HCT116 (cell line): ENCODE measurements at regions not wholly inside any gene's neighbourhood (a gene's known extent, or its start where the extent isn't known, plus 50 kb on each side); places are given as distances from the start of the nearest gene placed in this dataset.

Experiments
- ATAC-seq: fragments of 200-7000 bp; cut with Tn5 transposase; 2 replicates; pipeline ENCODE4 v1.9.1; 2020; ENCODE audit warnings: mild to moderate bottlenecking, moderate library complexity
- BruUV-seq: library from RNA; stranded (reverse); fragments of 400-500 nt; replicated peaks from 2 replicates; lab custom pipeline; 2021; lab: Mats Ljungman, UMichigan
- CTCF ChIA-PET: fragments of 300-600 bp; sonication (Branson Sonifier 250); formaldehyde crosslinking; loops from one replicate; lab custom pipeline; 2021; ENCODE audit warnings: antibody characterized with exemption; lab: Charles Lee
- POLR2A ChIA-PET: fragments of 300-600, 350-600 bp; sonication (Branson Sonifier 250); formaldehyde crosslinking; loops from one replicate; lab custom pipeline; 2021; ENCODE audit warnings: antibody characterized with exemption; lab: Charles Lee
- RAD21 ChIA-PET, 2 experiments: fragments of 300-600 bp; sonication (Branson Sonifier 250); formaldehyde crosslinking; loops; one replicate each; lab custom pipeline; 2023; ENCODE audit warnings: low total read pairs in 2 of 2; ENCODE audit not compliant: uncharacterized antibody in 2 of 2, unreplicated experiment in 2 of 2, low non-redundant PET in 1 of 2; lab: Charles Lee
- DNase-seq: peaks from one replicate; pipeline ENCODE4 v3.0.0-alpha.2; 2010; ENCODE audit warnings: low read depth, low spot score
- H2AFZ ChIP-seq: fragments of 200-600 bp; shearing (Covaris generic), sonication (generic); 2 replicates; pipeline ENCODE4 v1.6.1; 2017; ENCODE audit warnings: low read depth, mixed run types, mixed read lengths, antibody characterized with exemption, low read length; ENCODE audit not compliant: poor library complexity, severe bottlenecking
- H3K27ac ChIP-seq: 2 replicates; pipeline ENCODE4 v1.5.1; 2012; ENCODE audit warnings: low read depth, low read length
- H3K27me3 ChIP-seq: fragments of 200-600 bp; sonication (generic); 2 replicates; pipeline ENCODE4 v1.6.1; 2016; ENCODE audit warnings: mixed run types, low read length, mixed read lengths; ENCODE audit not compliant: insufficient read depth
- H3K36me3 ChIP-seq, 2 experiments: fragments of 200-500 bp in 1 of 2; fragments of 200-600 bp in 1 of 2; sonication (Bioruptor generic) in 1 of 2; sonication (generic) in 1 of 2; 2 replicates each; pipeline versions ENCODE4 v1.5.1 to v1.6.1; 2014 to 2016; ENCODE audit warnings: low read length in 2 of 2, inconsistent platforms in 1 of 2, mixed read lengths in 1 of 2, mixed run types in 1 of 2; ENCODE audit not compliant: insufficient read depth in 2 of 2, control insufficient read depth in 1 of 2
- H3K4me1 ChIP-seq, 2 experiments: fragments of 200-600 bp in 1 of 2; sonication (generic) in 1 of 2; 2 replicates each; pipeline versions ENCODE4 v1.5.1 to v1.6.1; 2012 to 2017; ENCODE audit warnings: low read length in 2 of 2, inconsistent platforms in 1 of 2, mild to moderate bottlenecking in 1 of 2, mixed read lengths in 1 of 2, mixed run types in 1 of 2, moderate library complexity in 1 of 2; ENCODE audit not compliant: insufficient read depth in 2 of 2, control insufficient read depth in 1 of 2
- H3K4me2 ChIP-seq: fragments of 200-600 bp; sonication (generic); 2 replicates; pipeline ENCODE4 v1.6.1; 2017; ENCODE audit warnings: mixed run types, low read length, mixed read lengths
- H3K4me3 ChIP-seq, 2 experiments: fragments of 200-600 bp in 1 of 2; sonication (generic) in 1 of 2; replicated peaks in 1 of 2; 2 replicates each; pipeline ENCODE4 v1.5.1; 2011 to 2016; ENCODE audit warnings: low read length in 2 of 2, control low read depth in 1 of 2, low read depth in 1 of 2, mild to moderate bottlenecking in 1 of 2, mixed read lengths in 1 of 2, mixed run types in 1 of 2
- H3K79me2 ChIP-seq: fragments of 200-600 bp; sonication (generic); 2 replicates; pipeline ENCODE4 v1.6.1; 2017; ENCODE audit warnings: mild to moderate bottlenecking, mixed run types, low read length, moderate library complexity, mixed read lengths; ENCODE audit not compliant: insufficient read depth
- H3K9ac ChIP-seq: fragments of 200-600 bp; sonication (generic); 2 replicates; pipeline ENCODE4 v1.6.1; 2016; ENCODE audit warnings: low read length, mixed read lengths
- H3K9me2 ChIP-seq: fragments of 200-600 bp; sonication (generic), shearing (Covaris generic); 2 replicates; pipeline ENCODE4 v1.6.1; 2017; ENCODE audit warnings: mixed run types, mild to moderate bottlenecking, moderate library complexity; ENCODE audit not compliant: insufficient read depth
- H3K9me3 ChIP-seq, 2 experiments: fragments of 200-500 bp in 1 of 2; fragments of 200-600 bp in 1 of 2; sonication (Bioruptor generic) in 1 of 2; sonication (generic) in 1 of 2; 2 replicates each; pipeline ENCODE4 v1.6.1; 2014 to 2017; ENCODE audit warnings: low read length in 2 of 2, mixed read lengths in 2 of 2, inconsistent platforms in 1 of 2, low read depth in 1 of 2, mild to moderate bottlenecking in 1 of 2, mixed run types in 1 of 2, moderate library complexity in 1 of 2; ENCODE audit not compliant: control insufficient read depth in 1 of 2, insufficient read depth in 1 of 2
- H4K20me1 ChIP-seq: fragments of 200-600 bp; sonication (generic), shearing (Covaris generic); 2 replicates; pipeline ENCODE4 v1.6.1; 2017; ENCODE audit warnings: mixed run types, mild to moderate bottlenecking, moderate library complexity; ENCODE audit not compliant: insufficient read depth
- CBX3 ChIP-seq: IDR thresholded peaks from 2 replicates; pipeline ENCODE4 v1.6.1; 2012; ENCODE audit warnings: low read depth
- CEBPB ChIP-seq: IDR thresholded peaks from 2 replicates; pipeline ENCODE4 v1.6.1; 2012; ENCODE audit warnings: low read depth
- EGR1 ChIP-seq: IDR thresholded peaks from 2 replicates; pipeline ENCODE4 v1.6.1; 2012; ENCODE audit warnings: low read depth
- EZH2 ChIP-seq: fragments of 200-600 bp; sonication (generic); IDR thresholded peaks from 2 replicates; pipeline ENCODE4 v1.6.1; 2017; ENCODE audit warnings: antibody characterized with exemption, mixed run types
- EZH2phosphoT487 ChIP-seq: fragments of 200-600 bp; IDR thresholded peaks from 2 replicates; pipeline ENCODE4 v1.6.1; 2018; ENCODE audit warnings: antibody characterized with exemption, borderline replicate concordance
- JUND ChIP-seq: IDR thresholded peaks from 2 replicates; pipeline ENCODE4 v1.6.1; 2012
- RAD21 ChIP-seq: IDR thresholded peaks from 2 replicates; pipeline ENCODE4 v1.6.1; 2012; ENCODE audit warnings: low read depth, mild to moderate bottlenecking
- SRF ChIP-seq: IDR thresholded peaks from 2 replicates; pipeline ENCODE4 v1.6.1; 2012; ENCODE audit warnings: low read depth
- TCF7L2 ChIP-seq: IDR thresholded peaks from 2 replicates; pipeline ENCODE4 v1.7.0; 2011; ENCODE audit warnings: borderline replicate concordance, inconsistent platforms; ENCODE audit not compliant: insufficient read depth, insufficient read length; ENCODE audit errors: extremely low read depth
- ZFX ChIP-seq: fragments of 450-650 bp; IDR thresholded peaks from 2 replicates; pipeline ENCODE4 v1.6.1; 2017
- intact Hi-C: fragments of 100-400 bp; cut with micrococcal nuclease; formaldehyde crosslinking; loops from 2 replicates; pipeline ENCODE4 v1.10.0; 2022
- TF ChIP-seq, protein P1 (sequence below), 3 experiments: fragments of 200-600 bp in 1 of 3; sonication (generic) in 1 of 3; IDR thresholded peaks in 2 of 3; conservative IDR thresholded peaks in 1 of 3; 2 replicates each; pipeline ENCODE4 v1.5.1; 2012 to 2017; ENCODE audit warnings: low read depth in 2 of 3, low read length in 2 of 3, antibody characterized with exemption in 1 of 3, borderline replicate concordance in 1 of 3, control low read depth in 1 of 3, mild to moderate bottlenecking in 1 of 3, mixed read lengths in 1 of 3, mixed run types in 1 of 3, moderate library complexity in 1 of 3; ENCODE audit not compliant: insufficient read depth in 1 of 3
- TF ChIP-seq, protein P2 (sequence below): IDR thresholded peaks from 2 replicates; pipeline ENCODE4 v1.6.1; 2011; ENCODE audit warnings: mild to moderate bottlenecking, low read length, moderate library complexity; ENCODE audit not compliant: insufficient replicate concordance; ENCODE audit errors: extremely low read depth
- TF ChIP-seq, protein P3 (sequence below): IDR thresholded peaks from 2 replicates; pipeline ENCODE4 v1.6.1; 2012

DNA sequence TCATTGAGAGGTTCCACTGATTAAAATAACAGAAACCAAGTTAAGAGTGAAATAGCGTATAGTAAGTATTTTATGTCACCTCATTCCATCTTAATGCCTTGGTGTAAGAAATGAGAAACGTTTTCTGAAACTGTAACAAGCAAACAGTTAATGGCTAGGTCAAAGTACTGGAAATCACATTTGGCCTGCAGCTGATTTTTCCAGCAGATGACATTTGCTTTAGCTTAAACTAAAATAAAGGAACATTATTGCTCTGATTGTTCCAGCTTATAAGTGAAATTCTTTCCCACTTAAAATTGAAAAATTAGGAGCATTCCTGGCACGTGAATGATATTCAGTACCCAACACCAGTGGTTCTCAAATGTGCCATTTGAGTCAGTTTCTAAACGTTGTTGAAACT, 213.6 kb upstream of the DPP6 start:
- H3K9ac ChIP-seq = no peak overlapping the region
- no peak overlapping the region for H3K4me2 ChIP-seq
- H3K27ac ChIP-seq = no peak overlapping the region
- H3K27me3 ChIP-seq = no peaks in the 10 kb centered on the region
- CTCF ChIA-PET = no interaction called here
- no peak for TF ChIP-seq JUND
- no peaks in the 10 kb centered on the region for H3K9me2 ChIP-seq
- no peaks in the 10 kb centered on the region for H3K79me2 ChIP-seq
- no peak overlapping the region for H2AFZ ChIP-seq
- BruUV-seq = no TSS peak
- RAD21 ChIA-PET = no interaction called here
- no peaks in the 10 kb centered on the region for H4K20me1 ChIP-seq
- H3K4me3 ChIP-seq = no peak overlapping the region
- intact Hi-C loops = no loop called here
- no peaks in the 10 kb centered on the region for H3K36me3 ChIP-seq
- no peaks in the 10 kb centered on the region for H3K4me1 ChIP-seq
- DNase-seq (no peak), ATAC-seq (no peak)
- POLR2A ChIA-PET = no interaction called here
- H3K9me3 ChIP-seq = peaks cover 9 to 26% of the 10 kb centered on the region in 2 experiments; a peak in 2 of 4 replicates

DNA sequence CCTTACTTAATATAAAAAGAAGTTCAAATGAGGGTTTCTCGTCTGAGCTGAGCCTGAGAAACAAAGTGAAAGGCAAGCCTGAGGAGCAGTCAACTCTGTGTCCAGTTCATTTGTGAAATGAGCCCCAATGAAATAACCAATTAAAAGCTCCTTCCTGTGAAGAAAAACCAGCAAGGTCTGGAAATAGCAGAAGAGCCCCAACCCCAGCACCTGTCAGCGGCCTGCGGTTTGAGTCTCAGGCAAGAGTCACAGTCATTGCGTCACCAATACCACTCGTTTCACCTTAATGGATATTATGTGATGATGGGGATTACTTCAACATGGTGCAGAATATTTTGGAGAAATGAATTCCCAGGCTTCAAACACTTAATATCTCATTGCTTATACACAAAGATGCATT, 211.3 kb upstream of the DPP6 start:
- ChIA-PET RAD21 (no interaction called here), CTCF (no interaction called here), POLR2A (no interaction called here)
- Histone ChIP-seq H3K4me3 (no peak overlapping the region), H3K4me2 (no peak overlapping the region), H3K4me1 (no peaks in the 10 kb centered on the region), H3K27me3 (no peaks in the 10 kb centered on the region), H3K9me3 (peaks cover 9 to 24% of the 10 kb centered on the region in 2 experiments; a peak in 2 of 4 replicates), H2AFZ (no peak overlapping the region), H4K20me1 (no peaks in the 10 kb centered on the region), H3K27ac (no peak overlapping the region), H3K36me3 (no peaks in the 10 kb centered on the region), H3K79me2 (no peaks in the 10 kb centered on the region), H3K9ac (no peak overlapping the region), H3K9me2 (no peaks in the 10 kb centered on the region)
- intact Hi-C loops = no loop called here
- BruUV-seq = no TSS peak
- ATAC-seq = no peak
- DNase-seq = no peak
- TF ChIP-seq CEBPB (no peak), SRF (no peak), CBX3 (no peak), TCF7L2 (no peak), EGR1 (no peak), ZFX (no peak), RAD21 (no peak), JUND (no peak), EZH2 (no peak), EZH2phosphoT487 (no peak)
- TF ChIP-seq, protein P1, sequence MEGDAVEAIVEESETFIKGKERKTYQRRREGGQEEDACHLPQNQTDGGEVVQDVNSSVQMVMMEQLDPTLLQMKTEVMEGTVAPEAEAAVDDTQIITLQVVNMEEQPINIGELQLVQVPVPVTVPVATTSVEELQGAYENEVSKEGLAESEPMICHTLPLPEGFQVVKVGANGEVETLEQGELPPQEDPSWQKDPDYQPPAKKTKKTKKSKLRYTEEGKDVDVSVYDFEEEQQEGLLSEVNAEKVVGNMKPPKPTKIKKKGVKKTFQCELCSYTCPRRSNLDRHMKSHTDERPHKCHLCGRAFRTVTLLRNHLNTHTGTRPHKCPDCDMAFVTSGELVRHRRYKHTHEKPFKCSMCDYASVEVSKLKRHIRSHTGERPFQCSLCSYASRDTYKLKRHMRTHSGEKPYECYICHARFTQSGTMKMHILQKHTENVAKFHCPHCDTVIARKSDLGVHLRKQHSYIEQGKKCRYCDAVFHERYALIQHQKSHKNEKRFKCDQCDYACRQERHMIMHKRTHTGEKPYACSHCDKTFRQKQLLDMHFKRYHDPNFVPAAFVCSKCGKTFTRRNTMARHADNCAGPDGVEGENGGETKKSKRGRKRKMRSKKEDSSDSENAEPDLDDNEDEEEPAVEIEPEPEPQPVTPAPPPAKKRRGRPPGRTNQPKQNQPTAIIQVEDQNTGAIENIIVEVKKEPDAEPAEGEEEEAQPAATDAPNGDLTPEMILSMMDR (IDR thresholded peaks at IDR 0.05 in 2 of 3, conservative IDR thresholded peaks at IDR 0.05 in 1 of 3; ENCODE audit: borderline replicate concordance in 1 of 3, insufficient read depth in 1 of 3, low read depth in 2 of 3, low read length in 2 of 3) = no peak
- TF ChIP-seq, protein P2, sequence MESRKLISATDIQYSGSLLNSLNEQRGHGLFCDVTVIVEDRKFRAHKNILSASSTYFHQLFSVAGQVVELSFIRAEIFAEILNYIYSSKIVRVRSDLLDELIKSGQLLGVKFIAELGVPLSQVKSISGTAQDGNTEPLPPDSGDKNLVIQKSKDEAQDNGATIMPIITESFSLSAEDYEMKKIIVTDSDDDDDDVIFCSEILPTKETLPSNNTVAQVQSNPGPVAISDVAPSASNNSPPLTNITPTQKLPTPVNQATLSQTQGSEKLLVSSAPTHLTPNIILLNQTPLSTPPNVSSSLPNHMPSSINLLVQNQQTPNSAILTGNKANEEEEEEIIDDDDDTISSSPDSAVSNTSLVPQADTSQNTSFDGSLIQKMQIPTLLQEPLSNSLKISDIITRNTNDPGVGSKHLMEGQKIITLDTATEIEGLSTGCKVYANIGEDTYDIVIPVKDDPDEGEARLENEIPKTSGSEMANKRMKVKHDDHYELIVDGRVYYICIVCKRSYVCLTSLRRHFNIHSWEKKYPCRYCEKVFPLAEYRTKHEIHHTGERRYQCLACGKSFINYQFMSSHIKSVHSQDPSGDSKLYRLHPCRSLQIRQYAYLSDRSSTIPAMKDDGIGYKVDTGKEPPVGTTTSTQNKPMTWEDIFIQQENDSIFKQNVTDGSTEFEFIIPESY = no peak
- TF ChIP-seq, protein P3, sequence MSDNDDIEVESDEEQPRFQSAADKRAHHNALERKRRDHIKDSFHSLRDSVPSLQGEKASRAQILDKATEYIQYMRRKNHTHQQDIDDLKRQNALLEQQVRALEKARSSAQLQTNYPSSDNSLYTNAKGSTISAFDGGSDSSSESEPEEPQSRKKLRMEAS = no peak
